ENCODE measurements at regions not wholly inside any gene's neighbourhood (a gene's known extent, or its start where the extent isn't known, plus 50 kb on each side); places are given as distances from the start of the nearest gene placed in this dataset.

DNA sequence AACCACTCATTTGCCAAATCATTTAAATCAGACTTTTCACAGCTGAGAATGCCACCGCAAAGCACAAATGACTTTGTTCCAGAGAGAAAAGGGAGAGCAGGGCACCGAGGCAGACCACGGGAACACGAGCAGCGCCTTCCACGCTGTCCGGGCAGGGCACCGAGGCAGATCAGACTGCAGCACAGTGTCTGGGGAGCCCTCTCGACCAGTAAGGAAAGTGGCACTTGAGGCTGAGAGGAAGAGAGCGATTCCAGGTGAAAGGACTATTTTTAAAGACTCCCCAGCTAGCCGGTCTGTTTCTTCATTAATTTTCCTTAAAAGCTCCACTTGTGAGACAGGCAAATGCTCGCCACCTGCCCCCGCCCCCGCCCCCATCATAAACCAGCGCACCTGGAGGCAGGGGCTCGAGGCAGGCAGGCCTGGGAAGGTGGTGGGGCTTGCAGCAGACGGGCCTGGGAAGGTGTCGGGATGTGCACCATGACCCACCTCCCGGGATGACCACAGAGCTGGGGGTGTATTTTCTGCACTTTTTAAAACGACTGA lies 80.9 kb upstream of the CTDP1 start:
- no peak overlapping the region for H3K9ac ChIP-seq (ENCODE audit: low read length)
- ChIA-PET POLR2A (no interaction called here), CTCF (no interaction called here)
- Mint-ChIP-seq H3K27ac (no peak overlapping the region), H3K4me3 (no peak overlapping the region), H3K27me3 (no peaks in the 10 kb centered on the region), H3K9me3 (ENCODE audit: insufficient read depth) (no peaks in the 10 kb centered on the region), H3K4me1 (no peaks in the 10 kb centered on the region)
- WGBS (ENCODE audit: insufficient coverage), result 89% methylated on average over 16 of the region's 20 CpGs
- no peaks in the 10 kb centered on the region for H4K20me1 ChIP-seq (ENCODE audit: control insufficient read depth, insufficient read depth, low read length, poor library complexity, severe bottlenecking)
- H3K27me3 ChIP-seq (replicated peaks in 1 of 4; ENCODE audit: control extremely low read depth in 1 of 4, control insufficient read depth in 3 of 4, insufficient read depth in 4 of 4, low read length in 3 of 4), result no peaks in the 10 kb centered on the region
- no peaks in the 10 kb centered on the region for H3K79me2 ChIP-seq (ENCODE audit: control insufficient read depth, insufficient read depth, low read length)
- no peak overlapping the region for H3K4me3 ChIP-seq (ENCODE audit: control extremely low read depth in 1 of 5, extremely low read depth in 1 of 5, insufficient read depth in 1 of 5, low read depth in 2 of 5, low read length in 4 of 5)
- no peak overlapping the region for H3K4me2 ChIP-seq (replicated peaks; ENCODE audit: low read depth, low read length, poor library complexity, severe bottlenecking)
- H2AFZ ChIP-seq (ENCODE audit: insufficient read depth, low read depth, low read length, poor library complexity, severe bottlenecking), result no peak overlapping the region
- no peak overlapping the region for H3K27ac ChIP-seq (ENCODE audit: low read length in 2 of 2)
- H3K9me3 ChIP-seq (ENCODE audit: control extremely low read depth in 1 of 3, control insufficient read depth in 2 of 3, insufficient read depth in 1 of 3, low read length in 2 of 3), result no peaks in the 10 kb centered on the region
- H3K4me1 ChIP-seq (ENCODE audit: control insufficient read depth in 2 of 2, insufficient read depth in 2 of 2, low read length in 2 of 2), result no peaks in the 10 kb centered on the region
- H3K36me3 ChIP-seq (replicated peaks in 1 of 2; ENCODE audit: control extremely low read depth in 1 of 2, control insufficient read depth in 1 of 2, extremely low read depth in 1 of 2, insufficient read depth in 2 of 2, low read length in 1 of 2), result no peaks in the 10 kb centered on the region
- ATAC-seq (ENCODE audit: low read depth), result no peak
- no peak for TF ChIP-seq CTCF (IDR thresholded peaks at IDR 0.05)
- no peak for TF ChIP-seq EZH2 (IDR thresholded peaks at IDR 0.05; ENCODE audit: borderline replicate concordance, insufficient read depth, low read depth, low read length, poor library complexity, severe bottlenecking)
- no peak for DNase-seq
- intact Hi-C loops (cut with micrococcal nuclease), result no loop called here

GRCh38 chr18:79599441-79599931 lies 80.1 kb upstream of the CTDP1 start:
- no peaks in the 10 kb centered on the region for H3K27me3 ChIP-seq (replicated peaks in 1 of 4; ENCODE audit: control extremely low read depth in 1 of 4, control insufficient read depth in 3 of 4, insufficient read depth in 4 of 4, low read length in 3 of 4)
- TF ChIP-seq CTCF (IDR thresholded peaks at IDR 0.05) (no peak), EZH2 (IDR thresholded peaks at IDR 0.05; ENCODE audit: borderline replicate concordance, insufficient read depth, low read depth, low read length, poor library complexity, severe bottlenecking) (no peak)
- no peak overlapping the region for H2AFZ ChIP-seq (ENCODE audit: insufficient read depth, low read depth, low read length, poor library complexity, severe bottlenecking)
- DNase-seq (no peak), ATAC-seq (ENCODE audit: low read depth) (no peak)
- H3K4me1 ChIP-seq (ENCODE audit: control insufficient read depth in 2 of 2, insufficient read depth in 2 of 2, low read length in 2 of 2), result no peaks in the 10 kb centered on the region
- H4K20me1 ChIP-seq (ENCODE audit: control insufficient read depth, insufficient read depth, low read length, poor library complexity, severe bottlenecking), result no peaks in the 10 kb centered on the region
- no peaks in the 10 kb centered on the region for H3K36me3 ChIP-seq (replicated peaks in 1 of 2; ENCODE audit: control extremely low read depth in 1 of 2, control insufficient read depth in 1 of 2, extremely low read depth in 1 of 2, insufficient read depth in 2 of 2, low read length in 1 of 2)
- CTCF ChIA-PET, result no interaction called here
- H3K4me3 ChIP-seq (ENCODE audit: control extremely low read depth in 1 of 5, extremely low read depth in 1 of 5, insufficient read depth in 1 of 5, low read depth in 2 of 5, low read length in 4 of 5), result no peak overlapping the region
- H3K9me3 ChIP-seq (ENCODE audit: control extremely low read depth in 1 of 3, control insufficient read depth in 2 of 3, insufficient read depth in 1 of 3, low read length in 2 of 3), result no peaks in the 10 kb centered on the region
- intact Hi-C loops (cut with micrococcal nuclease), result no loop called here
- 84% methylated on average over 19 of the region's 19 CpGs for WGBS (ENCODE audit: insufficient coverage)
- Mint-ChIP-seq H3K27me3 (no peaks in the 10 kb centered on the region), H3K27ac (no peak overlapping the region), H3K4me3 (no peak overlapping the region), H3K9me3 (ENCODE audit: insufficient read depth) (no peaks in the 10 kb centered on the region), H3K4me1 (no peaks in the 10 kb centered on the region)
- H3K79me2 ChIP-seq (ENCODE audit: control insufficient read depth, insufficient read depth, low read length), result no peaks in the 10 kb centered on the region
- POLR2A ChIA-PET, result no interaction called here
- no peak overlapping the region for H3K9ac ChIP-seq (ENCODE audit: low read length)
- H3K27ac ChIP-seq (ENCODE audit: low read length in 2 of 2), result no peak overlapping the region
- H3K4me2 ChIP-seq (replicated peaks; ENCODE audit: low read depth, low read length, poor library complexity, severe bottlenecking), result no peak overlapping the region

All from B cell (primary cell).